CD14-positive monocyte (primary cell): ENCODE measurements at regions not wholly inside any gene's neighbourhood (a gene's known extent, or its start where the extent isn't known, plus 50 kb on each side); places are given as distances from the start of the nearest gene placed in this dataset.

ENCODE experiments used
- DNase-seq, 3 donors: peaks; one replicate each; pipeline ENCODE4 v3.0.0-alpha.2; 2011 to 2022
- H2AFZ ChIP-seq: 2 replicates; pipeline ENCODE4 v1.6.0; 2012; ENCODE audit warnings: mild to moderate bottlenecking, low read depth, low read length, inconsistent platforms; ENCODE audit not compliant: insufficient read depth, poor library complexity, severe bottlenecking
- H3K27ac ChIP-seq, 2 donors: 1 replicate in 1 of 2; 2 replicates in 1 of 2; pipeline ENCODE4 v1.5.1; 2012 to 2013; ENCODE audit warnings: low read length in 2 of 2, control low read depth in 1 of 2, inconsistent platforms in 1 of 2, low read depth in 1 of 2, mild to moderate bottlenecking in 1 of 2
- H3K27me3 ChIP-seq, 2 donors: one replicate each; pipeline versions ENCODE4 v1.6.0 to v1.6.1; 2011 to 2013; ENCODE audit warnings: low read length in 2 of 2; ENCODE audit not compliant: control insufficient read depth in 2 of 2, insufficient read depth in 2 of 2
- H3K36me3 ChIP-seq, 2 donors: replicated peaks in 1 of 2; 1 replicate in 1 of 2; 2 replicates in 1 of 2; pipeline versions ENCODE4 v1.5.1 to v1.6.1; 2012 to 2013; ENCODE audit warnings: low read length in 2 of 2, control low read depth in 1 of 2, inconsistent platforms in 1 of 2, mild to moderate bottlenecking in 1 of 2; ENCODE audit not compliant: insufficient read depth in 2 of 2, control insufficient read depth in 1 of 2
- H3K4me1 ChIP-seq, 2 donors: 1 replicate in 1 of 2; 2 replicates in 1 of 2; pipeline versions ENCODE4 v1.5.1 to v1.6.1; 2012 to 2013; ENCODE audit warnings: low read length in 2 of 2, control low read depth in 1 of 2, inconsistent platforms in 1 of 2, mild to moderate bottlenecking in 1 of 2, moderate library complexity in 1 of 2; ENCODE audit not compliant: insufficient read depth in 2 of 2, control insufficient read depth in 1 of 2
- H3K4me2 ChIP-seq: replicated peaks from 2 replicates; pipeline ENCODE3; 2012; ENCODE audit warnings: low read length, moderate library complexity, mild to moderate bottlenecking; ENCODE audit not compliant: poor library complexity, severe bottlenecking; ENCODE audit errors: extremely low read depth
- H3K4me3 ChIP-seq, 3 experiments: fragments of 200-600 bp in 1 of 3; sonication (generic) in 1 of 3; replicated peaks in 1 of 3; 1 replicate in 2 of 3; 2 replicates in 1 of 3; pipeline ENCODE4 v1.5.1; 2011 to 2013; ENCODE audit warnings: low read length in 3 of 3, mild to moderate bottlenecking in 3 of 3, control low read depth in 2 of 3, low read depth in 2 of 3, inconsistent platforms in 1 of 3, moderate library complexity in 1 of 3
- H3K79me2 ChIP-seq: 2 replicates; pipeline ENCODE4 v1.6.0; 2012; ENCODE audit warnings: mild to moderate bottlenecking, control low read depth, inconsistent platforms, low read length, moderate library complexity; ENCODE audit not compliant: insufficient read depth
- H3K9ac ChIP-seq: 2 replicates; pipeline ENCODE4 v1.6.0; 2017; ENCODE audit warnings: low read length, mild to moderate bottlenecking; ENCODE audit not compliant: insufficient read depth, poor library complexity, severe bottlenecking
- H3K9me3 ChIP-seq, 2 donors: replicated peaks in 1 of 2; 1 replicate in 1 of 2; 2 replicates in 1 of 2; pipeline versions ENCODE4 v1.5.1 to v1.6.1; 2012 to 2013; ENCODE audit warnings: low read length in 2 of 2, control low read depth in 1 of 2; ENCODE audit not compliant: control insufficient read depth in 1 of 2, insufficient read depth in 1 of 2
- H4K20me1 ChIP-seq: 2 replicates; pipeline ENCODE4 v1.6.0; 2012; ENCODE audit warnings: mild to moderate bottlenecking, low read length, control low read depth, moderate library complexity; ENCODE audit not compliant: insufficient read depth
- H3K27ac Mint-ChIP-seq, 7 donors: one replicate each; pipeline ENCODE4 v1.8.0; 2020; ENCODE audit warnings: mild to moderate bottlenecking in 7 of 7, mixed read lengths in 7 of 7, moderate library complexity in 6 of 7, inconsistent platforms in 2 of 7
- H3K27me3 Mint-ChIP-seq, 3 donors: one replicate each; pipeline ENCODE4 v1.8.0; 2021 to 2022; ENCODE audit warnings: low read depth in 3 of 3, mild to moderate bottlenecking in 3 of 3, mixed read lengths in 3 of 3, moderate library complexity in 3 of 3, inconsistent platforms in 1 of 3
- H3K36me3 Mint-ChIP-seq, 2 donors: one replicate each; pipeline ENCODE4 v1.8.0; 2020; ENCODE audit warnings: mixed read lengths in 2 of 2, inconsistent platforms in 1 of 2, mild to moderate bottlenecking in 1 of 2
- H3K4me1 Mint-ChIP-seq: one replicate; pipeline ENCODE4 v1.8.0; 2020; ENCODE audit warnings: mild to moderate bottlenecking, mixed read lengths
- H3K4me3 Mint-ChIP-seq, 2 donors: one replicate each; pipeline ENCODE4 v1.8.0; 2020; ENCODE audit warnings: mild to moderate bottlenecking in 2 of 2, mixed read lengths in 2 of 2, moderate library complexity in 1 of 2
- H3K9me3 Mint-ChIP-seq, 7 donors: one replicate each; pipeline ENCODE4 v1.8.0; 2020 to 2022; ENCODE audit warnings: mixed read lengths in 7 of 7, mild to moderate bottlenecking in 6 of 7, moderate library complexity in 6 of 7, inconsistent platforms in 2 of 7
- CTCF ChIP-seq: fragments of 200-600 bp; IDR thresholded peaks from one replicate; pipeline ENCODE4 v1.8.0; 2022; ENCODE audit warnings: antibody characterized with exemption, mild to moderate bottlenecking
- WGBS: methylation state at CpG from one replicate; pipeline ENCODE4 v1.1.5; 2013; ENCODE audit warnings: missing lambda C conversion rate; ENCODE audit not compliant: insufficient coverage; 5-methylcytosine and 5-hydroxymethylcytosine counted together
- intact Hi-C, 2 donors: fragments of 100-400 bp; cut with micrococcal nuclease; formaldehyde crosslinking; loops; one replicate each; pipeline versions ENCODE4 v1.15.0 to v1.15.1; 2023

DNA sequence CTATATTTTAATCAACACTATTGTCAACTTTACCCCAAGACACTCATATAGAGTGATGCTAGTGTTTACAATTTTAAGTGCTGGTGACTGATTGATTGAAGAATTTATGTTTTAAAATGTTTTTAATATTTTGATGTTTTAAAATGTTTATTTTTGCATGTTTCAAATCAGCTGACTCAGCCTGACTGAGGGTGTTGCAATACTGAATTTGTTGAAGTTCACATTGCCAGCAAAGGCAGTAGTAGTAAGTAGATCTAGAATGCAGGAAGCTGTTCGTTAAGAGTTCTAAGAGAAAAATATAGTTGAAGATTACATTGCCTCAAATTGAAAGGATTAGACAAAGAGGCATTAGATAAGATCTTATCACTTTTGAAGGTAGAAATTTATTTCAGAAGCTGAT is 977.6 kb downstream of the IGSF11 start:
- no peaks in the 10 kb centered on the region for H3K36me3 Mint-ChIP-seq
- DNase-seq: no peak
- H3K9me3 Mint-ChIP-seq: peaks cover 0 to 3% (median 0%) of the 10 kb centered on the region in 7 donors
- no peaks in the 10 kb centered on the region for H3K36me3 ChIP-seq
- H3K4me1 Mint-ChIP-seq: no peaks in the 10 kb centered on the region
- H3K4me1 ChIP-seq: no peaks in the 10 kb centered on the region
- no peak overlapping the region for H3K4me3 ChIP-seq
- H4K20me1 ChIP-seq: no peaks in the 10 kb centered on the region
- no peaks in the 10 kb centered on the region for H3K27me3 ChIP-seq
- no peak overlapping the region for H3K4me3 Mint-ChIP-seq
- WGBS: no CpG with 5 or more reads among the region's 1 CpG
- peaks cover 0 to 2% of the 10 kb centered on the region in 2 donors for H3K9me3 ChIP-seq
- no peaks in the 10 kb centered on the region for H3K79me2 ChIP-seq
- H3K27ac Mint-ChIP-seq: no peak overlapping the region
- no peak for TF ChIP-seq CTCF
- no peak overlapping the region for H3K4me2 ChIP-seq
- H3K9ac ChIP-seq: no peak overlapping the region
- no peaks in the 10 kb centered on the region for H3K27me3 Mint-ChIP-seq
- H3K27ac ChIP-seq: no peak overlapping the region
- H2AFZ ChIP-seq: no peak overlapping the region
- intact Hi-C loops: no loop called here

GRCh38 chr3:118059096-118059495 is 975.5 kb downstream of the IGSF11 start:
- Histone ChIP-seq H3K4me3 (no peak overlapping the region), H4K20me1 (no peaks in the 10 kb centered on the region), H3K4me1 (no peaks in the 10 kb centered on the region), H3K27ac (no peak overlapping the region), H2AFZ (no peak overlapping the region), H3K36me3 (no peaks in the 10 kb centered on the region), H3K27me3 (no peaks in the 10 kb centered on the region), H3K79me2 (no peaks in the 10 kb centered on the region), H3K9me3 (no peaks in the 10 kb centered on the region), H3K4me2 (no peak overlapping the region), H3K9ac (no peak overlapping the region)
- intact Hi-C loops: no loop called here
- Mint-ChIP-seq H3K4me3 (no peak overlapping the region), H3K4me1 (no peaks in the 10 kb centered on the region), H3K9me3 (peaks cover 0 to 3% (median 0%) of the 10 kb centered on the region in 7 donors), H3K27me3 (no peaks in the 10 kb centered on the region), H3K36me3 (no peaks in the 10 kb centered on the region), H3K27ac (no peak overlapping the region)
- no peak for TF ChIP-seq CTCF
- no peak for DNase-seq
